ENCODE measurements at regions not wholly inside any gene's neighbourhood (a gene's known extent, or its start where the extent isn't known, plus 50 kb on each side); places are given as distances from the start of the nearest gene placed in this dataset.

GRCh38 chr5:108678091-108678490 lies 69.6 kb upstream of the FER start:
- TF ChIP-seq CTCF (IDR thresholded peaks at IDR 0.05) (no peak), POLR2A (IDR thresholded peaks at IDR 0.05) (no peak)

Measured in lower leg skin (tissue), 3 donors.